ENCODE measurements at regions not wholly inside any gene's neighbourhood (a gene's known extent, or its start where the extent isn't known, plus 50 kb on each side); places are given as distances from the start of the nearest gene placed in this dataset.

- no peak for DNase-seq (ENCODE audit: low read depth in 2 of 2)
Observed at GRCh38 chr4:43243433-43244116, 351.1 kb downstream of the GRXCR1 start.

DNA sequence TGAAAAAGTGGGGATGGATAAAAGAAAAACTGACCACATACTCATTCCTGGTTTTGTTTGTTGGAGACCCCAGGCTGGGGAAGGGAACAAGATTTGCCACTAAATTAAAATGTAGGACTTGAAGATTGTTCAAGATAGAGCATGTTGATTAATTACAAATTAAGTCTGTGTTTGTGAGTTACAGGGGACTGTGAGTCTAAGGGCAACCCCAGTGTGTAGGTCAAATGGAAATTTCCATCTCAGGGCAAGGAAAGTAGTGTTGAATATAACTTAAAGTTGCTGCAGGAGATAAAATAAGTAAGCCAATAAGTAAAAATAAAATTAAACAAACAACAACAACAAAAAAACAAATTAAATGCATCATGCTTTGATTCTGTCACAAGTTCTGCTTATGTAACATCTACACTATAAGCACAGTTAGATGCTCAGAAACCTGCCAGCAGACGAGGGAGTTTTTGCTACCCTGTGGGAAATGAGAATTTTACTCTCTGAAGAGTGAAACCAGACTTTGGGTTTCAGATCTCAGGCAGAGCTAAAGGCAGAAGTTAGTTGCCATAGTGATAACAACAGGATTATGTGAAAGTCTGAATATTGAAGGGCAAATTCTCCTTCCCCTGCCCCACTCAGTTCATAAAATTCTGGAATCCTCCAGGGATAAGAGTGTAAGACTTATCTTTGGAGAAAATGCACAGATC is 352.3 kb downstream of the GRXCR1 start:
- DNase-seq (ENCODE audit: low read depth in 2 of 2) = no peak

DNA sequence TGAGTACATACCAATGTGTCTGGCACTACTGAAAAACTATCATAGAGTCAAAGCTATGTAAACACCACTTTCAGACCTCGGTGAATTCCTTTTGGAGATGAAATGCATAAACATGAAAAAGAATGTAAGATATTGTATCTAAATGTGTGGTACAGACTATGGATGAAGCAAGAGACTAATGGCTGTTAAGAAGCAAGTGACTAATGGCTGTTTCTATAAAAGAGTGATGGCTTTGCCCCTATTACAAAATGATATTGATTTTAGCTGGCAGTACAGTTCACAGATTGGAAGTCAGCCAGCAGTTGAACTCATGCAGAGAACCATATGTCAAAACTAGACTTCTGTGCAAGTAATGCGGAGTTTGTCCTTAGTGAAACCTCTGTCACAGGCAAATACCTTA is 359.3 kb downstream of the GRXCR1 start:
- no peak for DNase-seq (ENCODE audit: low read depth in 2 of 2)

DNA sequence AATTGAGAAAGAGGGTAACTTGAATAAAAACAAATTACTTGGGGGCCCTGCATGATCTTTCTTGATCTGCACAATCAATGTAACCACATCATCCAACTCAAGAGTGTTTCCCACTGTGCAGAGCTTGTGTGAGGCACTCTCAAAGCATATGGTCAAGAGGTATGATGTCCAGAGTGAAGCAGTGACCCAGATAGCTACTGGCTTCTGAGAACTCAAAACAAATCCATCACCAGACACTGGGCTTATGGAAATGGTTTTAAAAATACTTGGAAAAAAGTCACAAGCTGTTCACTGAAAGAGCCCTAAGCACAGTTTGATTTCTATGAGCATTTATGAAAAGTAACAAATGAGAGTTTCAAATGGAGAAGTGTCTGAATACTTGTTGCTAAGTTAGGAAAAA is 361.0 kb downstream of the GRXCR1 start:
- DNase-seq (ENCODE audit: low read depth in 2 of 2) = no peak

DNA sequence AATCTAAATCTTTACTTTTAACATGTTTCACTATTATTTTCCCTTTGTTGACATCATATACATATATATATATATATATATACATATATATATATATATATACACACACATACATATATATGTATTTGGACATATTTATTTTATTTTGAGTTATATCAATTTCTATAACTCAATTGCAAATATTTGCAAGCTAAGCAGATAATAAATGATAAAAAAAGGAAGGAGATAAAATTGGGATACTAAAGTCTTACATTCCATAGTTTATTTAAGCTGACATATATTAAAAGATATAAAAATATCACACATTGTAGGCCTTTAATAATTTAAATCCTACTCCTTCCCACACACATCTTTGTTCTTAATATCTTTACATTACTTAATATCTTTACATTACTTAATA is 372.2 kb downstream of the GRXCR1 start:
- DNase-seq (ENCODE audit: low read depth in 2 of 2) = no peak

DNA sequence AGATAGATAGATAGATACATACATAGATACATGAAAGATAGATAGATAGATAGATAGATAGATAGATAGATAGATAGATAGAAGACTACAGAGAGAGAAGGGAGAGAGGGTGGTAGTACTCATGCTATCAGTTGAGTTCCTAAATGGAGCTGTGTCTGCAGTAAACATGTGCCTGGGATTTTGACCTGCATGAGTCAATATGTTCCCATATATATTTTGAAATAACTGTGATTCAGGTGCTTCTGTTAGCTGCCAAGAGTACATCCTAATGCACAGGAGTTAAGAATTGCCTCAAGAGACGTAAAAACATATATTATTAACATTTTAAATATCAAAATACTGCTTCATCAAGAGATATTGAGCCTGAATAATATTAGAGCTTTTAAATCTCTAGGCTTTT is 379.4 kb downstream of the GRXCR1 start:
- no peak for DNase-seq (ENCODE audit: low read depth in 2 of 2)

DNA sequence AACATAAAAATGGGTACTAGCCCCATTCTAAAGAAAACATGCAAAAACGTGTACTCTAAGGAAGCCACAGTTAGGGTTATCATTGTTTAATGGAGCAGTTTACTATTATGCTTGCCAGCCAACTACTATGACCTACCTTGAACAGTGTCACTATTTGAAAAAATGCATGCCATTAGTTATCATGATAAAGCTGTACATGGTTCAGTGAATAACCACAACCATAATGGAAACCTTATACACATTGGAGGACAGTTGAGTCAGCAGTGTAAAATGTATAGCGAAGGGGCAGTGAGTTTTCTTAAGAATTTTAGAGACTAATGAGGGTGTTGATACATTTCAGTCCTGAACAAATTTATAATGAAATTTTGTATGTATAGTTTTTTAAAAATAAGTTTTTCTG is 381.9 kb downstream of the GRXCR1 start:
- no peak for DNase-seq (ENCODE audit: low read depth in 2 of 2)

DNA sequence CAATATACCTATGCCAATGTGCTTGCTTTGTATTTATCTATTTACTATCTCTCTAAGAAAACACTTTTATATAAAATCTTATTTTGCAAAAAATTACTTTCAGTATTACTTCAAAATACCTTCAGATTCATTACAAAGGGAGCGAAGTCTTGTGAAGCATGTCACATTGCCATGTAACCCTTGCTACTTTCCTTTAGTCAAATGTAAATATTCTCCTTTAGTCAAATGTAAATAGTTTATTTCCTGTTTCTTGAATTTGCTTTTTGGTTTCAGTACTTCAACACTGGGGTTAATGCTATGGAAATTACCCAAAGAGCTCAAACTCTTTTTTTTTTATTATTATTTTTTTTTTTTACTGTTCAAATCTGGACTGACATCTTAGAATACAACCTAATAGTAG is 383.3 kb downstream of the GRXCR1 start:
- no peak for DNase-seq (ENCODE audit: low read depth in 2 of 2)

DNA sequence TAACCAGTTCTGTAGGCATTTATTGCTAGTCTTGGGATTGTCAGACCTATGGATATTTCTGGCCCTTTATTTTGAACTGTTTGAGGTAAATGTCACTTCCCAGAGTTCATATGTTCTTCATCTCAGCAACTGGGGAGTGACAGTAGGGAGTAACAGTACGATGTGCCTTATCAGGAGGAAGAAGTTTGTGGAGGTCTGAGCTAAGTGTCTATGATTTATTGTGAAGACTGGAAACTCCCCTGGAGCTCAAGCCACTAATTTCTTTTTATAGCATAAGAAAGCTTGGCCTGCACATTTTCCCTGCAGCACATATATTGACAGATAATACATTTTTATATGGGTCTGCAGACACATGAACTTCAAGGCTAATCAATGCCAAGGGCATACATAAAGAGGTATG is 383.8 kb downstream of the GRXCR1 start:
- no peak for DNase-seq (ENCODE audit: low read depth in 2 of 2)

DNA sequence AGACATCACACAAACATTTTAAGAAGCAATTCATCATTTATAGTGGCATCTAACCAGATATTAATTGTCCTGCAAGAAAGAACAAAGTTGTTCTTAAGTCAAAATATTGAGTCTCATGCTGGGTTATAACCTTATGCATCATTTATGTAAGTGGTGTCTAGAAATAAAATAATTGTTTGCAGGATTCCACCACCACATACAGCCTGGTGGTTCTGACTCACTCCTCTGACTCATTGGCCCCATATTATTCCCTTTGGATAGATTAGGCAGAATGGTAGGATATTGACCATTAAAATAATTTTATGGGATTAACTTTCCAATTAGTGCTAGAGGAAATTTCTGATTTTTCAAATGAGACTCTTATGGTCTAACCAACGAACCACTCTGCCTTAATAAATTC is 384.5 kb downstream of the GRXCR1 start:
- no peak for DNase-seq (ENCODE audit: low read depth in 2 of 2)

- DNase-seq (ENCODE audit: low read depth in 2 of 2) = no peak
Observed at GRCh38 chr4:43282534-43282933, 390.0 kb downstream of the GRXCR1 start.

DNA sequence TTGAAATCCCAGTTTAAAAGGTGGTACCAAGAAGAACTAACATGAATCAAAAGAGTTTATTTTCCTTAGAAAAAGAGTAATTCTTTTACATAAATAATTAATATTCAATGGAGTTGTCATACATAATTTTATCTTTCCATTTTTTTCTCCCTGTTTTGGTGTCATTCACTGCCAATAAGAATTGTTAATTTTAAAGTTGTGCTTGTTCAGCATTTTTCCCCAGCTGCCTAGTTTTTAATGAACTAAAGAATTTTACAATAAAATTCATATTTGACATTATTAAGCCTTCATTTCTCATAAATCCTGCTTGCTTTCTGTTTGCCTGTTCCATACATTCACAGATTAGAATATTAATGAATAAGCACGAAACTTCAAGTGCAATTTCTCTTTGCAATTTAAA is 393.6 kb downstream of the GRXCR1 start:
- no peak for DNase-seq (ENCODE audit: low read depth in 2 of 2)

DNA sequence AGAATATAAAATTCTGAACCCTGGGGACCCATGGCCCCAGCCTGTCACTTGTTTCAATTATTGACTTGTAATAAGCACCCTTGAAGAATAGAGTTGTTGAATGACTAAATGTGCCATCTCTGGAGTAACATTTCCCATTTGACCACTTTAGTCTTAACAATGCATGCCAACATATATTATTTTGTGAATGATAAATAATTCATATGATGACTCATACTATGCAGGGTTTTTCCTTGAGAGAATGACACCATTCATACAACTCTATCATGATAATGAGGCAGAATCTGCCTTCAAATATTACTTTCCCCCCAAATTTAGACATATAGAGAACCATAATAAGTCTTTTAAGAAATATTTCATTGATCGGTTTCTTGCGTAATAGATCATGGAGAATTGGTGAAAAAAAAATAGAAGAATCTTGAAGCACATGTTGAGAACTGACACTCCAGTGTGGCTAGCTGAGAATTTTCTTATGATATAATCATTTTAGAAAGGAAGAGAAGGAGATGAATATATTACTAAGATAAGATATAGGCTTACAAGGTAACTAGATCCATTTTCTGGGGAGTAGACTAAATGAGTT is 404.5 kb downstream of the GRXCR1 start:
- DNase-seq (ENCODE audit: low read depth in 2 of 2) = no peak

DNA sequence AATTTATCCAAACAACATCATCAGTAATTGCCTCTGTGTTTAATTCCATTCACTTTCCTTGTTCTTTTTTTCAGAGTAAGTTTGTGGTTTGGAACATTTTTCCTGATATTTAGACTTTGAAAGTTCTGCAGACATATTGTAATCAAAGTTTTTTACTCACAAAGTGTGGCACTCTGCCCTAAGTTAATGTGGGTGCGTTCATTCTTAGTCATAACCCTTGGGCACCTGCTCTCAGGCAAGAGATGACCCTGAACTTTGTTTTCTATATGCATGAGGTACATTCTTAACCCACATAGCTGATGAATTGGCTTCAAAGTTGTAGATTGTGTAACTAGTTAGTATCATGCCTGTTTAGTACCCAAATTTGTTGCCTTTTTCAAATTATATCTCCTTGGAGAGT is 424.3 kb downstream of the GRXCR1 start:
- DNase-seq (ENCODE audit: low read depth in 2 of 2) = no peak

DNA sequence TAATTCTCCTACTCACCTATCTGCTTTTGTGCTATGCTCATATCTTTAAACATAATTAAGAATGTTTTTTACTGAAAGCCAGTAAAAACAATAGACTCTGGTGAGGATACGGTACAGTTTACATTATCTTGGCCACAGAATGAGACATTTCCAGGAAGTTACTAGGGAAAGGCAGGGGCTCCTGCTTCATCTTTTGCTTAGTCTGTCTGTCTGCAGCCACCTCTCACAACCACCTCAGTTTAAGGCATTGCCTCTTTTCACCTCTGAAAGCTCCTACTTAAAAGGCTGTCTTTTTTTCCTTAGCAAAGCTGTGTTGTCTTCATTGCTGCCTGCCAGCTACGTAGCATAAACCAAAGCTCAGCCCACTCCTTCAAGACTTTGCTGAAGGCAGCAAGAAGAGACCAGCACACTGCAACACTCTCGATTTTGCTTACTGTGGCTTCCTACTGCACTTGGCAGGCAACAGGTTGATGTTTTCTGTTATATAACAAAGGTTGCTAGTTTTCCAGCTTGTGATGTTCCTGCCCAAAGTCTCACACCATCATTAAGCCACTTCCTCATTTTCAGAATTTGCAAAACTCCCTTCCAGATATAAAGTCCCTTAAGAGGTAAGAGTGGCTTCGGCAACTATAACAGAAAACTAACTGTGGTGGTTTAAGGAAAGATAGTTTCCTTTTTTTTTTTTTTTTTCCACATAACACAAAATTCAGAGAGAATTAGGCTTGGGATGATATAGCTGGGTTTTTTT is 432.9 kb downstream of the GRXCR1 start:
- no peak for DNase-seq (ENCODE audit: low read depth in 2 of 2)

DNA sequence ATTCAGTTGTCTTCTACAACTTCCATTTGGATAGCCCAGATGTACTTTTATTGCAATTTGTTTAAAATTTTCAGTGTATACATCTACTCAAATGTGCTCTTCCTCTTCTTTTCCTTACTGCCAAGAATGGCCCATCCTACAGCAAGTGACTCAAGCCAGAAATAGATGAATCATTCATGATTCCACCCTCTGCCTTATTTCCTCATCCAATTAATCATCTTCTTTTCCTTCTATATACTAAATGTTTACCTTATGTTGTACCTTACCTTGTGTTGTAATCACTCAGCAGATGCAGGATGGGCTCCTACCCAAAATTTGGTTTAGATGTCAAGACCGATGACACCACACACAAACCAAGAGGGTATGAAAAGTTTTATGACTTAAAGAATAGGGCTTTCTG is 437.8 kb downstream of the GRXCR1 start:
- DNase-seq (ENCODE audit: low read depth in 2 of 2) = no peak

- DNase-seq (ENCODE audit: low read depth in 2 of 2) = no peak
Observed at GRCh38 chr4:43331226-43332051, 438.9 kb downstream of the GRXCR1 start.

DNA sequence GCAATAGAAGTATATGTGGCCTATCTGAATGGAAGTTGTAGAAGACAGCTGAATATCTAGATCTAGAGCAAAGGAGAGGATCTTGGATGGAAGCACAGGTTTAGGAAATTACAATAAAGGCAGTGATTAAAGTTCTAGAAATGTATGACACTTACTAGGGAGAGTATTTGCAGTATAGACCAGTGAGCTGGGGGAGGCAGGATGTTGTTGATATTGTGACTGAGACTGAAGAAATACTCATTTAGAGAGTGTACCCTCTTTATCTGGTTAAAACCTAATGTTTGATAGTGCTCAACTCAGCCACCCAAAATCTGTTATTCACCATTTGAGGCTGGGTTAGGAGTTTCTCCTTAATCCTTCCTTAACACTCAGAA is 439.5 kb downstream of the GRXCR1 start:
- DNase-seq (ENCODE audit: low read depth in 2 of 2) = no peak

DNA sequence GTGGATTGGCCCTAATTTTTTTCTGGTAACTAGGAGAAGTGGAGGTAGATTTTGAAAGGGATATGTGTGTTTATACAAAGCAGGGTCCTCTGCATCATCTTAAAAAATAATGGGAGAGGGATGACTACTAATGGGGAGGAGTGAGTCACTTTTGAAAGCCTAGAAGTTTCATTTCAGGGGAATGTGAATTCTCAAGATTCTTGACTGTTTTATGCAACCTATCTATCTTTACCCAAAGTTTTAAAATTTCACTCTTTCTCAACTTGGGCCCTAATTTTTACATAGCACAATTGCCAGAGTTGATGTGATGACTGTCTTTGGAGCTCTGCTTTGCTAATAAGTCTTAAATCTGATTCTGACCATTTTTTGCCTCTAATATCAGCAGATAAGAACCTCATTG is 445.2 kb downstream of the GRXCR1 start:
- no peak for DNase-seq (ENCODE audit: low read depth in 2 of 2)

DNA sequence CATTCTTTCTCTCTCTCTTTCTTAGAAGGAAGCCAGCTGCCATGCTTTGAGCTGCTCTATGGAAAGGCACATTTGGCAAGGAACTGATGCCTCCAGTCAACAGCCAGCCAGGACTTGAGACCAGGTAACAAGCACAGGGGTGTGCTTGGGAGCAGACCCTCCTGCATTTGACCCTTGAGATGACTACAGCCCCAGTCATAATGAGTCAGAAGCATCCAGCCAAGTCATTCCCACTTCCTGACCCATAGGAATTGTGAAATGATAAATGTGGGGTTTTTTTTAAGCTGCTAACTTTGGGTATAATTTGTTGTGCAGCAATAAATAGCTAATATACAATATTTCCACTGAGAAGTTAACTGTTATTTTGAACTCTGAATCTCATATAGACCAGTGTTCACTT is 446.9 kb downstream of the GRXCR1 start:
- no peak for DNase-seq (ENCODE audit: low read depth in 2 of 2)

DNA sequence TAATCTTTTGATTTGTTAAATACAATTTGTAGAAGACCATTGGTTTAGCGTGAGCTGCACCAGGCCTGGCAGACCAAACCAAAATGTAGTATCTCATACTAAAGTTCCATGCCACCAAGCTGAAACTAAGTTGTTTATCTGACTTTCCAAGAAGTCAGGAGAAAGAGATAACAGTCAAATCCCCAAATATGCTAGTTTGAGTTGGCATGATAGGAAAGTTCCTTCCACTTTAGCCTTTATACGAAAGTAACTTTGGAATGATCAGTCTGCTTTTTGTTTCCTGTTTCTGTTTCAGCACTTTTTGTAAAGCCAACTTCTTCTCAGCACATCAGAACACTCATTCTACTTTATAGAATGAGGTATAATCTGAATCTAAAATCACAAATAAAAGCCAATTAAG is 449.2 kb downstream of the GRXCR1 start:
- DNase-seq (ENCODE audit: low read depth in 2 of 2) = no peak

DNA sequence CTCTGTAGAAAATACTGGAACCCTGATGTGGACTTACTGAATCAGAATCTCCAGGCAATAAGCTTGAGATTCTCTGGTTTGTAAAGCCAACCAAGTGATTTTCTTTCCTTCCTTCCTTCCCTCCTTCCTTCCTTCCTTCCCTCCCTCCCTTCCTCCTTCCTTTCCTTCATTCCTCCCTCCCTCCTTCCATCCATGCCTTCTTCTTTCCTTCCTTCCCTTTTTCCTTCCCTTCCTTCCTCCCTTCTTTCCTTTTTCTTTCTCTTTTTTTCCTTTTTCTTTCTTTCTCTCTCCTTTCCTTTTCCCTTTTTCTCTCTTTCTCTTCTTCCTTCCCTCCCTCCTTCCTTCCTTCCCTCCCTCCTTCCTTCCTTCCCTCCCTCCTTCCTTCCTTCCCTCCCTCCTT is 450.8 kb downstream of the GRXCR1 start:
- no peak for DNase-seq (ENCODE audit: low read depth in 2 of 2)
